GM12864 (cell line): ENCODE measurements at regions not wholly inside any gene's neighbourhood (a gene's known extent, or its start where the extent isn't known, plus 50 kb on each side); places are given as distances from the start of the nearest gene placed in this dataset.

Source experiments
- DNase-seq: peaks from one replicate; pipeline ENCODE4 v3.0.0-alpha.2; 2011; ENCODE audit warnings: low read depth
- H3K4me3 ChIP-seq: 2 replicates; pipeline ENCODE4 v1.5.1; 2011; ENCODE audit warnings: mild to moderate bottlenecking, low read depth, low read length, control low read depth
- CTCF ChIP-seq: IDR thresholded peaks from 2 replicates; pipeline ENCODE4 v1.5.1; 2011; ENCODE audit warnings: low read depth, mild to moderate bottlenecking, moderate library complexity, low read length, control low read depth, inconsistent platforms; ENCODE audit errors: missing control alignments

GRCh38 chr11:119875841-119876600 is 147.0 kb upstream of the NECTIN1 start:
- no peak for DNase-seq
- H3K4me3 ChIP-seq: no peak overlapping the region
- no peak for TF ChIP-seq CTCF

GRCh38 chr11:119874660-119875238 is 145.7 kb upstream of the NECTIN1 start:
- DNase-seq: no peak
- H3K4me3 ChIP-seq: no peak overlapping the region
- no peak for TF ChIP-seq CTCF

GRCh38 chr11:119873761-119874421 is 144.9 kb upstream of the NECTIN1 start:
- no peak for DNase-seq
- no peak for TF ChIP-seq CTCF
- no peak overlapping the region for H3K4me3 ChIP-seq

GRCh38 chr11:119872611-119873310 is 143.8 kb upstream of the NECTIN1 start:
- no peak for TF ChIP-seq CTCF
- no peak for DNase-seq
- H3K4me3 ChIP-seq: no peak overlapping the region

- no peak for TF ChIP-seq CTCF
- DNase-seq: no peak
- no peak overlapping the region for H3K4me3 ChIP-seq
These were observed 136.7 kb upstream of the NECTIN1 start for GRCh38 chr11:119865661-119866156.

GRCh38 chr11:119864836-119865235 is 135.8 kb upstream of the NECTIN1 start:
- no peak for DNase-seq
- no peak overlapping the region for H3K4me3 ChIP-seq
- no peak for TF ChIP-seq CTCF
